ENCODE measurements at regions not wholly inside any gene's neighbourhood (a gene's known extent, or its start where the extent isn't known, plus 50 kb on each side); places are given as distances from the start of the nearest gene placed in this dataset.

- H3K4me3 ChIP-seq (ENCODE audit: low read depth, low read length), result no peak overlapping the region
- TF ChIP-seq CTCF (IDR thresholded peaks at IDR 0.05; ENCODE audit: insufficient read depth, low read depth, low read length, missing control alignments), result peak; percentile 87
- DNase-seq (ENCODE audit: low read depth), result peak; percentile 84
These were observed 179.0 kb upstream of the RGS6 start for GRCh38 chr14:71753126-71753830.

- no peak for DNase-seq (ENCODE audit: low read depth)
- no peak overlapping the region for H3K4me3 ChIP-seq (ENCODE audit: low read depth, low read length)
- no peak for TF ChIP-seq CTCF (IDR thresholded peaks at IDR 0.05; ENCODE audit: insufficient read depth, low read depth, low read length, missing control alignments)
These were observed 178.3 kb upstream of the RGS6 start for GRCh38 chr14:71753976-71754375.

DNA sequence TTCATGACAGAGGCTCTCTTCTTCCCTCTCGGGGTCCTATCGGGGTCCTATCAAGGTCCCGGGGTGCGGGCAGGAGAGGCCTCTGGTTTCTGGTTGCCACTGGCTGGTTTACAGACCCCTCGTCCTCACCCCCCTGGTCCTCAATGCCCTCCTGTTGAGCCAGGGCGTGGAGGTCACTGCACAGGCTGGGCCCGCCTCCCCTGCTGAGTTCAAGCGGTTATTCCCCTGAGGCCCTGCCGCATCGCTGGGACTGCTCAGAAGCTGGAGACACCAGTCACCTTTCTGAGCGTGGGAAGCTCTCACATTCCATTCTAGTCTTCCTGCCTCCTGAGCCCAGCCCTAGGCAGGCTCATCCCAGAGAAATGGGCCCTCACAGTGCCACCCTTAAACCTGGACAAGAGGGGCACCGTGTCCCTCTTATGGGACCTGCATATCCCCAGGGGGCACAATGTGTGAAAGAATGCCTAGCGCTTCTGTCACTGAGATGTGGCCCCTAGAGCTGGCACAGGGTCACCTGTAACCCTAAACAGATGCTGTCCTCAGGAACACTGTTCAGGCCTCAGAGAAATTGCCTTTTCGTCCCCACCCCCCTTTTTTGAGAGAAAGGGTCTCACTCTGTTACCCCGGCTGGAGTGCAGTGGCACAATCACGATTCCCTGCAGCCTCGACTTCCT, 177.7 kb upstream of the RGS6 start:
- peak; percentile 34 for DNase-seq (ENCODE audit: low read depth)
- TF ChIP-seq CTCF (IDR thresholded peaks at IDR 0.05; ENCODE audit: insufficient read depth, low read depth, low read length, missing control alignments), result no peak

DNA sequence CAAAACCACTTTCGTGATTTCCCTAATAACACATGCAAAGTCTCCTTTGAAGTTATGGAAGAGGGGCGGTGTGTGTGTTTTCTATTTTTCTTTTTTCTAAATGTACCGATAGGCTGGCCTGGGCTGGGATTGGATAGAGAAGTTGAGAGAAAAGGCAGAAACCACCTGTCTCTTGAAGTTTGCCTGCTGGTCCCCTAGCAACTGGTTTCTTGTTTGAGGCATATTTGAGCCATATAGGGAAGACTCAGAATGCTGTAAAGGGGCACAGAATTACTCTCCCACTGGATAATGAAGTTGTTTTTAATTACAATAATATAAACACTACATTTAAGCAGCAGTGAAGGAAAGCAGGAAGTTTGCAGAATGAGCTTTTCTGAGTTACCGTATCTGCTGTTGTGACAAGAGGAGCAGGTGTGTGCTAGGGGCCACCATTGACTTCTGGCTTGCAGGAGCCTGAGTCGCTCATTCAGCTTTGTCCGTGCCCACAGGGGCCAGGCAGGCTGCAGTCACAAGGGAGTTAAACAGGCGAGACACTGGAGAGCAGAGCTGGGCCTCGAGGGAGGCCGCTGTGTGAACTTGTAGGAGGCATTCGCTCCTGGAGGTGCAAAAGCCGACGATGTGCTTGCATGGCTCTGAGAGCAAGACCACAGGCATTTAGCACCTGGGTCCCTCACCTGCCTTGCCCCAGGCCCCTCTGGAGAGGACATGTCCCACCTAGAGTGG, 173.8 kb upstream of the RGS6 start:
- TF ChIP-seq CTCF (IDR thresholded peaks at IDR 0.05; ENCODE audit: insufficient read depth, low read depth, low read length, missing control alignments), result no peak
- no peak overlapping the region for H3K4me3 ChIP-seq (ENCODE audit: low read depth, low read length)
- DNase-seq (ENCODE audit: low read depth), result peak; percentile 26

More for the DNA sequence above, 177.7 kb upstream of the RGS6 start:
- no peak overlapping the region for H3K4me3 ChIP-seq (ENCODE audit: low read depth, low read length)

DNA sequence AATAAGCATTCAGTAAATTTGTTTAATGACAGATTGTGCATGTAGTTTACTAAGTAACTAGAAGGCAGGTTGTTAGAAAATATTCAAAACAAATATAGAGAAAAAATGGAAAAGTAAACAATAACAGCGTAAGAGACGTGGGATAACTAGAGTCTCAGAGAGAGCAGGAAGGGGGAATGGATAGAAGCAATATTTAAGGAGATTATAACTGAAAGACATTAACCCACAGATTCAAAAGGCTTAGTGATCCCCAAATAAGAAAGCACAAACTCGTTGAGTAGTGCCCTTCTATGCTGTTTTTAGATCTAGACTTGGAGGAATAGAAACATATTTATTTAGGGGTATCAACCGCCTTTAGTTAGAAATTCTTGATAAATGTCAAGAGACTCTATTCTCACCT, 169.7 kb upstream of the RGS6 start:
- TF ChIP-seq CTCF (IDR thresholded peaks at IDR 0.05; ENCODE audit: insufficient read depth, low read depth, low read length, missing control alignments), result no peak
- no peak overlapping the region for H3K4me3 ChIP-seq (ENCODE audit: low read depth, low read length)
- DNase-seq (ENCODE audit: low read depth), result no peak

GRCh38 chr14:71764701-71765382, 167.4 kb upstream of the RGS6 start:
- no peak for DNase-seq (ENCODE audit: low read depth)
- TF ChIP-seq CTCF (IDR thresholded peaks at IDR 0.05; ENCODE audit: insufficient read depth, low read depth, low read length, missing control alignments), result no peak
- no peak overlapping the region for H3K4me3 ChIP-seq (ENCODE audit: low read depth, low read length)
